K562 (cell line): ENCODE measurements at regions not wholly inside any gene's neighbourhood (a gene's known extent, or its start where the extent isn't known, plus 50 kb on each side); places are given as distances from the start of the nearest gene placed in this dataset.

Experiments
- ATAC-seq: fragments of 200-7000 bp; cut with Tn5 transposase; 3 replicates; pipeline ENCODE4 v1.9.1; 2020; ENCODE audit warnings: moderate library complexity
- BruUV-seq: library from RNA; stranded (reverse); fragments of 400-500 nt; replicated peaks from 2 replicates; lab custom pipeline; 2021; lab: Mats Ljungman, UMichigan
- CTCF ChIA-PET: fragments of 300-600 bp; formaldehyde crosslinking; extraction: SDS; loops from one replicate; lab custom pipeline; 2021; ENCODE audit warnings: low intra/inter-chr PET ratio; lab: Yijun Ruan, JAX
- POLR2A ChIA-PET: fragments of 300-600, 350-650 bp; sonication (Branson Sonifier 250); formaldehyde crosslinking; extraction: SDS; loops from one replicate; lab custom pipeline; 2021; ENCODE audit warnings: antibody characterized with exemption, inconsistent platforms; lab: Yijun Ruan, JAX
- DNase-seq, 4 experiments: peaks; one replicate each; pipeline versions ENCODE4 v3.0.0 to v3.0.0-alpha.2; 2011 to 2018; ENCODE audit warnings: low spot score in 3 of 4, mixed read lengths in 3 of 4; ENCODE audit errors: extremely low read depth in 1 of 4
- FAIRE-seq: peaks from 2 replicates; lab custom pipeline; 2011; peaks lifted over from hg19 to GRCh38; lab: Jason Lieb, UNC
- H2AFZ ChIP-seq: 2 replicates; pipeline ENCODE4 v1.6.0; 2011; ENCODE audit warnings: low read depth, low read length, control low read depth, inconsistent platforms
- H3K27ac ChIP-seq: fragments of 200-600 bp; 3 replicates; pipeline ENCODE4 v1.8.0; 2011; ENCODE audit warnings: low read depth, mild to moderate bottlenecking, control low read depth, inconsistent platforms, low read length, moderate library complexity, mixed read lengths; ENCODE audit errors: extremely low read depth
- H3K27me3 ChIP-seq, 2 experiments: fragments of 300-600 bp in 1 of 2; 2 replicates in 1 of 2; 3 replicates in 1 of 2; pipeline versions ENCODE4 v1.6.0 to v1.8.0; 2011; ENCODE audit warnings: inconsistent platforms in 2 of 2, low read length in 2 of 2, mild to moderate bottlenecking in 1 of 2, mixed read lengths in 1 of 2, moderate library complexity in 1 of 2; ENCODE audit not compliant: control insufficient read depth in 2 of 2, insufficient read depth in 2 of 2
- H3K36me3 ChIP-seq: fragments of 300-600 bp; 3 replicates; pipeline ENCODE4 v1.8.0; 2011; ENCODE audit warnings: mild to moderate bottlenecking, low read length, inconsistent platforms; ENCODE audit not compliant: control insufficient read depth, insufficient read depth
- H3K4me1 ChIP-seq, 2 experiments: fragments of 200-600 bp in 1 of 2; replicated peaks in 1 of 2; 2 replicates in 1 of 2; 3 replicates in 1 of 2; pipeline versions ENCODE4 v1.5.1 to v1.8.0; 2011; ENCODE audit warnings: inconsistent platforms in 2 of 2, low read length in 2 of 2, mild to moderate bottlenecking in 1 of 2, mixed read lengths in 1 of 2, moderate library complexity in 1 of 2; ENCODE audit not compliant: control insufficient read depth in 2 of 2, insufficient read depth in 2 of 2
- H3K4me2 ChIP-seq: 2 replicates; pipeline ENCODE4 v1.6.1; 2011; ENCODE audit warnings: low read length, control low read depth, inconsistent platforms, mixed read lengths; ENCODE audit not compliant: insufficient read depth
- H3K4me3 ChIP-seq: fragments of 200-600 bp; sonication (generic), shearing (Covaris generic); 2 replicates; pipeline ENCODE4 v1.5.1; 2016; ENCODE audit warnings: control low read depth, inconsistent platforms
- H3K79me2 ChIP-seq: fragments of 200-600 bp; 3 replicates; pipeline ENCODE4 v1.8.0; 2011; ENCODE audit warnings: low read length, inconsistent platforms; ENCODE audit not compliant: control insufficient read depth, insufficient read depth
- H3K9ac ChIP-seq, 2 experiments: 2 replicates each; pipeline versions ENCODE4 v1.6.0 to v1.6.1; 2011; ENCODE audit warnings: low read depth in 2 of 2, low read length in 2 of 2, control low read depth in 1 of 2, inconsistent platforms in 1 of 2, mild to moderate bottlenecking in 1 of 2, mixed read lengths in 1 of 2; ENCODE audit not compliant: insufficient read depth in 1 of 2
- H3K9me1 ChIP-seq: one replicate; pipeline ENCODE4 v1.6.0; 2011; ENCODE audit warnings: inconsistent platforms, mild to moderate bottlenecking, low read length, moderate library complexity; ENCODE audit not compliant: control insufficient read depth, insufficient read depth
- H3K9me3 ChIP-seq: replicated peaks from 2 replicates; pipeline ENCODE4 v1.5.1; 2011; ENCODE audit warnings: low read depth, low read length, inconsistent platforms; ENCODE audit not compliant: control insufficient read depth, insufficient read depth
- H4K20me1 ChIP-seq: replicated peaks from 2 replicates; pipeline ENCODE4 v1.6.1; 2011; ENCODE audit warnings: low read length, inconsistent platforms, mixed read lengths; ENCODE audit not compliant: control insufficient read depth, insufficient read depth
- ADNP ChIP-seq: fragments of 200-800 bp; sonication (Bioruptor generic); IDR thresholded peaks from 2 replicates; pipeline ENCODE4 v1.6.1; 2016; ENCODE audit warnings: missing genetic modification characterization, missing compliant biosample characterization
- ARID1B ChIP-seq: fragments of 450-650 bp; IDR thresholded peaks from 2 replicates; pipeline ENCODE4 v1.6.1; 2016; ENCODE audit warnings: antibody characterized with exemption, mild to moderate bottlenecking, inconsistent platforms
- CHD2 ChIP-seq: IDR thresholded peaks from 2 replicates; pipeline ENCODE4 v1.6.1; 2011; ENCODE audit warnings: low read depth, low read length
- ELF2 ChIP-seq: fragments of 250-450 bp; sonication (Bioruptor Pico); IDR thresholded peaks from 2 replicates; pipeline ENCODE4 v1.5.0; 2021; ENCODE audit warnings: mild to moderate bottlenecking
- EP300 ChIP-seq: IDR thresholded peaks from 2 replicates; pipeline ENCODE4 v1.6.1; 2012; ENCODE audit warnings: low read length, improper control_type of control experiment
- JUNB ChIP-seq: fragments of 450-650 bp; formaldehyde crosslinking; conservative IDR thresholded peaks from 2 replicates; pipeline ENCODE4 v1.4.0; 2020; ENCODE audit warnings: mild to moderate bottlenecking
- KDM4B ChIP-seq, 2 experiments: fragments of 450-650 bp in 1 of 2; sonication (generic) in 1 of 2; IDR thresholded peaks; 2 replicates each; pipeline ENCODE4 v1.6.1; 2016 to 2017; ENCODE audit warnings: borderline replicate concordance in 2 of 2, antibody characterized with exemption in 1 of 2, low read depth in 1 of 2, mild to moderate bottlenecking in 1 of 2
- MCM7 ChIP-seq, 2 experiments: fragments of 450-650 bp; IDR thresholded peaks; 2 replicates each; pipeline ENCODE4 v1.6.1; 2016 to 2018
- NEUROD1 ChIP-seq: fragments of 150-350 bp; IDR thresholded peaks from 2 replicates; pipeline ENCODE4 v1.6.1; 2014; ENCODE audit warnings: borderline replicate concordance, low read length, low read depth; ENCODE audit not compliant: partially characterized antibody
- NRF1 ChIP-seq, 2 experiments: fragments of 450-650 bp; IDR thresholded peaks in 1 of 2; conservative IDR thresholded peaks in 1 of 2; 2 replicates each; pipeline ENCODE4 v1.6.1; 2014; ENCODE audit warnings: mild to moderate bottlenecking in 2 of 2
- NUFIP1 ChIP-seq: fragments of 450-650 bp; IDR thresholded peaks from 2 replicates; pipeline ENCODE4 v1.6.1; 2018; ENCODE audit not compliant: partially characterized antibody
- PRMT5 ChIP-seq: sonication (generic); formaldehyde crosslinking; IDR thresholded peaks from 2 replicates; pipeline ENCODE4 v1.5.0; 2020; ENCODE audit warnings: missing genetic modification reagents
- PRPF4 ChIP-seq: fragments of 200-400 bp; formaldehyde crosslinking; IDR thresholded peaks from one replicate; pipeline ENCODE4 v1.6.1; 2017; ENCODE audit warnings: low read length, low read depth, mild to moderate bottlenecking; ENCODE audit not compliant: insufficient read depth, poor library complexity, severe bottlenecking
- ZNF253 ChIP-seq: fragments of 250-450 bp; sonication (Bioruptor Pico); conservative IDR thresholded peaks from 2 replicates; pipeline ENCODE4 v1.6.1; 2021; ENCODE audit warnings: mild to moderate bottlenecking
- ZNF583 ChIP-seq: fragments of 250-450 bp; sonication (Bioruptor Pico); IDR thresholded peaks from 2 replicates; pipeline ENCODE4 v1.4.0; 2020
- WGBS: fragments of 100-300 bp; shearing (Covaris generic); methylation state at CpG from one replicate; pipeline ENCODE4 v1.1.6; 2016; ENCODE audit warnings: low coverage, mixed read lengths; ENCODE audit not compliant: insufficient coverage; ENCODE audit errors: missing lambda C conversion rate; 5-methylcytosine and 5-hydroxymethylcytosine counted together
- in situ Hi-C: fragments of 300-500 bp; cut with MboI; formaldehyde crosslinking; loops from 4 replicates; pipeline ENCODE4 v1.15.0; 2018; ENCODE audit warnings: inconsistent platforms, mixed read lengths
- intact Hi-C: fragments of 100-400 bp; cut with micrococcal nuclease; formaldehyde crosslinking; loops from 2 replicates; pipeline ENCODE4 v1.14.2; 2022
- TF ChIP-seq, protein P1 (sequence below): fragments of 450-650 bp; IDR thresholded peaks from one replicate; pipeline ENCODE4 v1.6.1; 2018; ENCODE audit warnings: mild to moderate bottlenecking, moderate library complexity; ENCODE audit not compliant: partially characterized antibody
- TF ChIP-seq, protein P2 (sequence below): fragments of 250-450 bp; sonication (Bioruptor Pico); IDR thresholded peaks from 2 replicates; pipeline ENCODE4 v1.8.0; 2021; ENCODE audit warnings: moderate library complexity, mild to moderate bottlenecking, inconsistent platforms

DNA sequence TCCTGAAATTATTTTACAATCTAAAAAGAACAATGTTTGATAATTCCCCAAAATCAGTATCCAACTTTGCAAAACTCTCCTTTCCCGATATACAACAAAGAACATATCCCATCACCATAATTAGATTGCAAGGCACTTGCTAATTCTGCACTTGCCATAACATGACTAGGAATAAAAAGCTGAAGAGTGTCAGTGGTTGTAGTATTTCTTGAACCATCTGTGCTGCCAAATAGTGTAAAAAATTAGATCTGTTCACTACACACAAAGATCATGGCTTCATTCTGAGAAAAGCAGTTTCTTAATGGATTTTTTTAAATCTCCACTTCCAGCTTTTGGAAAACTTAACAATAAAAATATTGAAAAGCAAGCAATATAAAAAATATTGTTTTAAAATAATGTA, 259.5 kb upstream of the FAM174A start:
- FAIRE-seq (no peak), ATAC-seq (no peak), DNase-seq (no peak)
- H3K36me3 ChIP-seq = no peaks in the 10 kb centered on the region
- ChIA-PET POLR2A (no interaction called here), CTCF (no interaction called here)
- no peak overlapping the region for H3K27ac ChIP-seq
- no peaks in the 10 kb centered on the region for H3K4me1 ChIP-seq
- in situ Hi-C loops (no loop called here), intact Hi-C loops (no loop called here)
- BruUV-seq = no TSS peak
- WGBS = 0% methylated on average over 1 of the region's 1 CpG
- H3K9me3 ChIP-seq = no peaks in the 10 kb centered on the region; the same call in 1 of the 2 replicates
- no peaks in the 10 kb centered on the region for H3K79me2 ChIP-seq
- no peak overlapping the region for H3K4me3 ChIP-seq
- H3K9me1 ChIP-seq = no peaks in the 10 kb centered on the region
- no peak overlapping the region for H3K4me2 ChIP-seq
- no peaks in the 10 kb centered on the region for H3K27me3 ChIP-seq
- H2AFZ ChIP-seq = no peak overlapping the region
- no peaks in the 10 kb centered on the region for H4K20me1 ChIP-seq
- no peak overlapping the region for H3K9ac ChIP-seq
- TF ChIP-seq JUNB (CRISPR knock-in tag) (no peak), ARID1B (no peak), ADNP (tag) (no peak), ZNF583 (CRISPR knock-in tag) (no peak), ELF2 (CRISPR knock-in tag) (no peak), PRPF4 (no peak), NEUROD1 (no peak), NRF1 (conservative IDR thresholded peaks at IDR 0.05 in 1 of 2, IDR thresholded peaks at IDR 0.05 in 1 of 2) (no peak), NUFIP1 (no peak), PRMT5 (CRISPR knock-in tag) (no peak), ZNF253 (CRISPR knock-in tag) (no peak), CHD2 (no peak), EP300 (no peak), KDM4B (IDR thresholded peaks at IDR 0.05; ENCODE audit: borderline replicate concordance in 2 of 2, low read depth in 1 of 2) (no peak), MCM7 (IDR thresholded peaks at IDR 0.05) (no peak)
- TF ChIP-seq, protein P1, sequence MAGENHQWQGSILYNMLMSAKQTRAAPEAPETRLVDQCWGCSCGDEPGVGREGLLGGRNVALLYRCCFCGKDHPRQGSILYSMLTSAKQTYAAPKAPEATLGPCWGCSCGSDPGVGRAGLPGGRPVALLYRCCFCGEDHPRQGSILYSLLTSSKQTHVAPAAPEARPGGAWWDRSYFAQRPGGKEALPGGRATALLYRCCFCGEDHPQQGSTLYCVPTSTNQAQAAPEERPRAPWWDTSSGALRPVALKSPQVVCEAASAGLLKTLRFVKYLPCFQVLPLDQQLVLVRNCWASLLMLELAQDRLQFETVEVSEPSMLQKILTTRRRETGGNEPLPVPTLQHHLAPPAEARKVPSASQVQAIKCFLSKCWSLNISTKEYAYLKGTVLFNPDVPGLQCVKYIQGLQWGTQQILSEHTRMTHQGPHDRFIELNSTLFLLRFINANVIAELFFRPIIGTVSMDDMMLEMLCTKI = no peak
- TF ChIP-seq, protein P2, sequence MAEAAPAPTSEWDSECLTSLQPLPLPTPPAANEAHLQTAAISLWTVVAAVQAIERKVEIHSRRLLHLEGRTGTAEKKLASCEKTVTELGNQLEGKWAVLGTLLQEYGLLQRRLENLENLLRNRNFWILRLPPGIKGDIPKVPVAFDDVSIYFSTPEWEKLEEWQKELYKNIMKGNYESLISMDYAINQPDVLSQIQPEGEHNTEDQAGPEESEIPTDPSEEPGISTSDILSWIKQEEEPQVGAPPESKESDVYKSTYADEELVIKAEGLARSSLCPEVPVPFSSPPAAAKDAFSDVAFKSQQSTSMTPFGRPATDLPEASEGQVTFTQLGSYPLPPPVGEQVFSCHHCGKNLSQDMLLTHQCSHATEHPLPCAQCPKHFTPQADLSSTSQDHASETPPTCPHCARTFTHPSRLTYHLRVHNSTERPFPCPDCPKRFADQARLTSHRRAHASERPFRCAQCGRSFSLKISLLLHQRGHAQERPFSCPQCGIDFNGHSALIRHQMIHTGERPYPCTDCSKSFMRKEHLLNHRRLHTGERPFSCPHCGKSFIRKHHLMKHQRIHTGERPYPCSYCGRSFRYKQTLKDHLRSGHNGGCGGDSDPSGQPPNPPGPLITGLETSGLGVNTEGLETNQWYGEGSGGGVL = no peak
